BJ (cell line): ENCODE measurements at regions not wholly inside any gene's neighbourhood (a gene's known extent, or its start where the extent isn't known, plus 50 kb on each side); places are given as distances from the start of the nearest gene placed in this dataset.
A peak's percentile ranks its signal among the peaks of the same experiment; 100 is the strongest.

Experiments used
- CTCF ChIA-PET: fragments of 350-600 bp; formaldehyde crosslinking; extraction: SDS; loops from one replicate; lab custom pipeline; 2021; ENCODE audit warnings: antibody characterized with exemption, inconsistent platforms; lab: Yijun Ruan, JAX
- POLR2A ChIA-PET: fragments of 300-600 bp; sonication (Branson Sonifier 250); formaldehyde crosslinking; extraction: SDS; loops from one replicate; lab custom pipeline; 2021; ENCODE audit warnings: antibody characterized with exemption; lab: Charles Lee
- DNase-seq: peaks from one replicate; pipeline ENCODE4 v3.0.0-alpha.2; 2011; ENCODE audit warnings: low read depth
- H3K27me3 ChIP-seq: 2 replicates; pipeline ENCODE4 v1.6.0; 2011; ENCODE audit warnings: low read length; ENCODE audit not compliant: control insufficient read depth, insufficient read depth
- H3K36me3 ChIP-seq: 2 replicates; pipeline ENCODE4 v1.5.1; 2011; ENCODE audit warnings: low read length; ENCODE audit not compliant: control insufficient read depth, insufficient read depth
- H3K4me3 ChIP-seq: 2 replicates; pipeline ENCODE4 v1.5.1; 2011; ENCODE audit warnings: low read depth, mild to moderate bottlenecking, control low read depth, low read length
- CTCF ChIP-seq: IDR thresholded peaks from 2 replicates; pipeline ENCODE4 v1.5.1; 2011; ENCODE audit warnings: low read depth, mild to moderate bottlenecking, control low read depth, inconsistent platforms, low read length, moderate library complexity; ENCODE audit not compliant: insufficient read depth

- DNase-seq: no peak
- ChIA-PET POLR2A (no interaction called here), CTCF (interaction anchor here (0.7 to 3.0 kb wide), 5 partner anchors 15 to 1051 kb away, joined by 3 to 15 read pairs (median 3); no protein-coding TSS in a partner anchor)
- Histone ChIP-seq H3K36me3 (no peaks in the 10 kb centered on the region; the same call in 1 of the 2 replicates), H3K4me3 (peak overlapping the region; percentile 26), H3K27me3 (no peaks in the 10 kb centered on the region)
- TF ChIP-seq CTCF: no peak
Observed at GRCh38 chr6:144582939-144583613, 297.9 kb downstream of the UTRN start.

- DNase-seq: no peak
- no peaks in the 10 kb centered on the region; the same call in 1 of the 2 replicates for H3K36me3 ChIP-seq
- CTCF ChIA-PET: interaction anchor here (3.0 kb wide), 1 partner anchor 1050 kb away, joined by 15 read pairs; no protein-coding TSS in a partner anchor
- peak overlapping the region; percentile 26 for H3K4me3 ChIP-seq
- no peaks in the 10 kb centered on the region for H3K27me3 ChIP-seq
- no peak for TF ChIP-seq CTCF
- POLR2A ChIA-PET: no interaction called here
Observed at GRCh38 chr6:144583614-144583954, 298.4 kb downstream of the UTRN start.

- Histone ChIP-seq H3K27me3 (no peaks in the 10 kb centered on the region), H3K4me3 (no peak overlapping the region; the same call in 1 of the 2 replicates), H3K36me3 (no peaks in the 10 kb centered on the region; the same call in 1 of the 2 replicates)
- ChIA-PET CTCF (interaction anchor here (0.7 to 3.0 kb wide), 8 partner anchors 9 to 1048 kb away, joined by 3 to 15 read pairs (median 4); no protein-coding TSS in a partner anchor), POLR2A (no interaction called here)
- DNase-seq: no peak
- peak; percentile 65 for TF ChIP-seq CTCF
Observed at GRCh38 chr6:144585217-144585814, 300.2 kb downstream of the UTRN start.

GRCh38 chr6:144586986-144587385 is 301.9 kb downstream of the UTRN start:
- H3K4me3 ChIP-seq: no peak overlapping the region
- ChIA-PET POLR2A (no interaction called here), CTCF (interaction anchor here (1.1 to 2.5 kb wide), 4 partner anchors 346 to 1047 kb away, joined by 3 to 8 read pairs (median 6); no protein-coding TSS in a partner anchor)
- no peak for DNase-seq
- TF ChIP-seq CTCF: no peak
- H3K36me3 ChIP-seq: no peaks in the 10 kb centered on the region; the same call in 1 of the 2 replicates
- no peaks in the 10 kb centered on the region for H3K27me3 ChIP-seq

GRCh38 chr6:144588697-144589325 is 303.7 kb downstream of the UTRN start:
- H3K4me3 ChIP-seq: no peak overlapping the region
- no peaks in the 10 kb centered on the region; the same call in 1 of the 2 replicates for H3K36me3 ChIP-seq
- ChIA-PET CTCF (interaction anchor here (1.5 to 2.5 kb wide), 2 partner anchors 252 to 548 kb away, joined by 3 to 8 read pairs; no protein-coding TSS in a partner anchor), POLR2A (interaction anchor here (1.1 kb wide), 1 partner anchor 482 kb away, joined by 4 read pairs; no protein-coding TSS in a partner anchor)
- TF ChIP-seq CTCF: no peak
- no peaks in the 10 kb centered on the region for H3K27me3 ChIP-seq
- DNase-seq: no peak
